ENCODE measurements at regions not wholly inside any gene's neighbourhood (a gene's known extent, or its start where the extent isn't known, plus 50 kb on each side); places are given as distances from the start of the nearest gene placed in this dataset.

DNA sequence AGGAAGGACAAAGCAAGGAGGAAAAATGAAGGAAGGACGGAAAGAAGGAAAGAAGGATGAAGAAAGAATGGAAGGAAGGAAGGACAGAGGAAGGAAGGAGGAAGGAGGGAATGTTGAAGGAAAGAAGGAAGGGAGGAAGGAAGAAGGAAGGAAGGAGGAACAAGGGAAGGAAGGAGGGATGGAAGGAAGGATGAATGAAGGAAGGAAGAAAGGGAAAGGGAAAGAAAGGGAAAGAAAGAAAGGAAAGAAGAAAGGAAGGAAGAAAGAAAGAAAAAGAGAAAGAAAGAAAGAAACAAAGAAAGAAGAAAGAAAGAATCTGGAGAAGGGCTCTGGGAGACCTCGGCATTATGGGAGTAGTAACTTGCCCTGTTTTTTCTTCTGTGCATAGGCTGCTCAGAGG, 70.8 kb upstream of the SHISA3 start:
- TF ChIP-seq, protein P1, sequence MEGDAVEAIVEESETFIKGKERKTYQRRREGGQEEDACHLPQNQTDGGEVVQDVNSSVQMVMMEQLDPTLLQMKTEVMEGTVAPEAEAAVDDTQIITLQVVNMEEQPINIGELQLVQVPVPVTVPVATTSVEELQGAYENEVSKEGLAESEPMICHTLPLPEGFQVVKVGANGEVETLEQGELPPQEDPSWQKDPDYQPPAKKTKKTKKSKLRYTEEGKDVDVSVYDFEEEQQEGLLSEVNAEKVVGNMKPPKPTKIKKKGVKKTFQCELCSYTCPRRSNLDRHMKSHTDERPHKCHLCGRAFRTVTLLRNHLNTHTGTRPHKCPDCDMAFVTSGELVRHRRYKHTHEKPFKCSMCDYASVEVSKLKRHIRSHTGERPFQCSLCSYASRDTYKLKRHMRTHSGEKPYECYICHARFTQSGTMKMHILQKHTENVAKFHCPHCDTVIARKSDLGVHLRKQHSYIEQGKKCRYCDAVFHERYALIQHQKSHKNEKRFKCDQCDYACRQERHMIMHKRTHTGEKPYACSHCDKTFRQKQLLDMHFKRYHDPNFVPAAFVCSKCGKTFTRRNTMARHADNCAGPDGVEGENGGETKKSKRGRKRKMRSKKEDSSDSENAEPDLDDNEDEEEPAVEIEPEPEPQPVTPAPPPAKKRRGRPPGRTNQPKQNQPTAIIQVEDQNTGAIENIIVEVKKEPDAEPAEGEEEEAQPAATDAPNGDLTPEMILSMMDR (IDR thresholded peaks at IDR 0.05; ENCODE audit: poor library complexity): no peak
- TF ChIP-seq EZH2 (IDR thresholded peaks at IDR 0.05; ENCODE audit: borderline replicate concordance) (no peak), EZH2phosphoT487 (IDR thresholded peaks at IDR 0.05; ENCODE audit: low read depth, severe bottlenecking, unreplicated experiment) (no peak)
